ES-I3 (cell line): ENCODE measurements at regions not wholly inside any gene's neighbourhood (a gene's known extent, or its start where the extent isn't known, plus 50 kb on each side); places are given as distances from the start of the nearest gene placed in this dataset.

Experiments
- H3K36me3 ChIP-seq: 2 replicates; pipeline ENCODE4 v1.6.1; 2013; ENCODE audit warnings: mild to moderate bottlenecking, low read length, control low read depth, moderate library complexity; ENCODE audit not compliant: insufficient read depth
- H3K4me1 ChIP-seq: 2 replicates; pipeline ENCODE4 v1.6.1; 2013; ENCODE audit warnings: mild to moderate bottlenecking, control low read depth, low read length; ENCODE audit not compliant: insufficient read depth
- H3K9ac ChIP-seq: 2 replicates; pipeline ENCODE4 v1.6.1; 2013; ENCODE audit warnings: low read depth, mild to moderate bottlenecking, low read length, moderate library complexity
- H3K9me3 ChIP-seq: 2 replicates; pipeline ENCODE4 v1.6.1; 2013; ENCODE audit warnings: mild to moderate bottlenecking, low read length, moderate library complexity; ENCODE audit not compliant: control insufficient read depth, insufficient read depth

- Histone ChIP-seq H3K4me1 (no peaks in the 10 kb centered on the region), H3K9ac (no peak overlapping the region), H3K9me3 (no peaks in the 10 kb centered on the region), H3K36me3 (no peaks in the 10 kb centered on the region)
Measured at GRCh38 chr5:74152136-74152535, 488.4 kb downstream of the ENC1 start.

DNA sequence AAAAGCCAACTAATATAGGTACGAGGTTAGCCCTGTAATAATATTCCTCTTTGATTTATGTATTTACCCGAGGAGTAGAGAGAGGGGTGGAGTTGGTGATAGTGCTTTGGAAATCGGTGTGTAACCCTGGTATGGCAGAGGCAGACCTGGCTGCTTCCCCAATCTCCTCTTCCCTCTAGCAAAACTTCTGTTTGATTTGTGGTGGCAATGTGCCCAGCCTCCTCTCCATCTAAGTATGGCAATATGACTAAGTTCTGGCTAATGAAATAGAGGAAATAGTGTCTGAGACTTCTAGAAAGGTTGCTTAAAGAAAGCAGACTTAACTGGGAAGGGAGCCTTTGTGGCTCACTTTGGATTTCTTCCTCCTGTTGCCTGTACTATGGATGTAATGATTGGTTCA, 491.1 kb downstream of the ENC1 start:
- no peaks in the 10 kb centered on the region for H3K9me3 ChIP-seq
- no peak overlapping the region for H3K9ac ChIP-seq
- no peaks in the 10 kb centered on the region for H3K4me1 ChIP-seq
- no peaks in the 10 kb centered on the region for H3K36me3 ChIP-seq

- H3K9ac ChIP-seq = no peak overlapping the region
- no peaks in the 10 kb centered on the region for H3K4me1 ChIP-seq
- H3K36me3 ChIP-seq = no peaks in the 10 kb centered on the region
- no peaks in the 10 kb centered on the region for H3K9me3 ChIP-seq
Measured at GRCh38 chr5:74148321-74148720, 492.2 kb downstream of the ENC1 start.

DNA sequence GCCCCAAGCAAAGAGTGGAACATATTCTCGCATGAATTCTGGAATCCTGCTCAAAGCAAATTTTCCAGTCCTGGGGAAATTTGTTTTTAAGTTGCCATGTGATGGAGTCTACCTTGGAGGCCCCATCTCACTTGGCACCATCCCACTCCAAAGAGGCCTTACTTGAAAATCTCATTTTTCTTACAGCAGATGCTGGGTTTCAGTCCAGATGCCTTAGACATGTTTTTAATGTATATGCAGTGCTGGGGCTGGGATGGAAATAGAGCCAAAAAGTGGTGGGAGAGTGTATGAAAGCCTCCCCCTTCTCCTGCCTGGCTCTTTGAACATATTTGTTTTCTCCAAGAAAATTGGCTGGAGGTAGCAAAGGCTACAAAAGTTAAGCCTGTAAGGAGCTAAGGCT, 493.7 kb downstream of the ENC1 start:
- Histone ChIP-seq H3K9ac (no peak overlapping the region), H3K36me3 (no peaks in the 10 kb centered on the region), H3K4me1 (no peaks in the 10 kb centered on the region), H3K9me3 (no peaks in the 10 kb centered on the region)

DNA sequence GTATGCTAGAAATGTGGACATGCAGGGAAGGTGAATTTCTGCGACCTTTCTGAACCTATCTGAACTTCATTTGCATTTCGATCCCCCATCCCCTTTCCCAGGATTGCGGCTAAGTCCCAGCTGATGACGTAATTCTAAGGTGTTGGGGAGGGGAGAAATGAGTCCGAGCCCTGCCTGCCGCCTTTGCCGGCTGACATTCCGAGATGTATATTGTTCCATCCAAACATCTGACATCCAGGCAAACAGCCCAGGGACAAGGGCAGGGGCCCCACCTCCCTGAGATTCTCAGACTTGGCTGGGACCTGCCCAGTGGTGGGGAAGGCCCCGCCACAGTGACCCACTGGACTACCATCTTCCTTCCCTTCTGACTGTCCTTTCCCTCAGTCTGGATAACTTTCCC, 494.6 kb downstream of the ENC1 start:
- no peaks in the 10 kb centered on the region for H3K4me1 ChIP-seq
- H3K9me3 ChIP-seq = no peaks in the 10 kb centered on the region
- H3K9ac ChIP-seq = no peak overlapping the region
- no peaks in the 10 kb centered on the region for H3K36me3 ChIP-seq

DNA sequence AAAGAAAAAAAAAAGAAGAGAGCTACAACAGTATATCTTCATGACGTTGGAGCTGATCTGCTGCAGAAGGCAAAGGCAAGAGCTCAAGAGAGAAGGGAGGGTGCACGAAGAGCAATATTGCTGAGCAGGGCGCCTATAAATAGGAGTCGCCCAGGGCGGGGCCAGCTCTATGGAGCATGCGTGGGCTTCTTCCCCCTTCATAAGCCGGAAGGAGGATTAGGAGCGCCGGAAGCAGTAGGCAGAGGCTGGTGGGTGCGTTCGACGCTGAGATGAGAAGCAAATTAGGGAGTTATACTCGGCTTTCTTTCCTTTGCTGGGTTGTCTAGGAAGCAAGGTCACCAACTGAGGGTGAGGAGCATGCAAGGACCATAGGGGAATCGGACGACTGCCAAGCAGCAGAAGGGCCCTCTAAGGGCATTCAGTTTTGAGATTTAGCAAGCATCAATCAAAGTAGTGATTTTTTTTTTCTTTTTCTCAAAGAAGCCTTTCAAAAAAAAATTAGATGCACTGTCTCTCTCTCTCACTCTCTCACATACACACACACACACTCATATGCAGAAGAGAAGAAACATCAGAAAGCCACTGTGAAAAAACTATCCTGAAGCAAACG, 496.7 kb downstream of the ENC1 start:
- Histone ChIP-seq H3K36me3 (no peaks in the 10 kb centered on the region), H3K4me1 (no peaks in the 10 kb centered on the region), H3K9me3 (no peaks in the 10 kb centered on the region), H3K9ac (no peak overlapping the region)

DNA sequence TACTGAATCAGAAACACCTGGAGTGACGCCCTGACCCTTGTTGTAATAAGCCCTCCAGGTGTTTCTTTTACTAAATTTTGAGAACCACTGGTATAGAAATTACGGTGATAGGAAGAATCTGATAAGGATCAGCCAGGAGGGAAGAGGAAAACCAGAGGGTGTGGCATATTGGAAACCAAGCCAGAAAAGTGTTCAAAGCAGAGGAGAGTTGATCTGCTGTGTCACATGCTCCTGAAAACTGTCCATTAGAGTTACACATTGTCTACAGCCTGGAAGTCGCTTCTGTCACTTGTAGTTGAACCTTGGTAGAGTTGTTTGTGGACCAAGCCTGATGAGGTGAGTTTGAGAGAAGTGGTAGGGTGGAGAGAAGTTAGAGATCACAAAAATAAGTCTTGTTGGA, 497.4 kb downstream of the ENC1 start:
- no peaks in the 10 kb centered on the region for H3K4me1 ChIP-seq
- no peak overlapping the region for H3K9ac ChIP-seq
- no peaks in the 10 kb centered on the region for H3K9me3 ChIP-seq
- H3K36me3 ChIP-seq = no peaks in the 10 kb centered on the region

DNA sequence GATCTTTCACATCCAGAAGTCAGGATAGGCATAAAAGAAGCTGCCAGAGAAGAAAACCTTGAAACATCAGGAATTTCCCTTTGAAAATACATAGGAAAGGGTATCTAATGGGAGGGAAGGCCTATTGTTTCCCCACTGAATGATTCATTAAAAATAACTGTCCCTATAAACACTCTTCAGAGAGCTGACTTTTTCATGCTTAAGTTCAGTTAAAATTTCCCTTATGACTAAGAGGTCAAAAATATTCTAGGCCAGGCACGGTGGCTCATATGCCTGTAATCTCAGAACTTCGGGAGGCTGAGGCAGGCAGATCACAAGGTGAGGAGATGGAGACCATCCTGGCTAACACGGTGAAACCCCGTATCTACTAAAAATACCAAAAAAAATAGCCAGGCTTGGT, 499.5 kb downstream of the ENC1 start:
- Histone ChIP-seq H3K9ac (no peak overlapping the region), H3K9me3 (no peaks in the 10 kb centered on the region), H3K36me3 (no peaks in the 10 kb centered on the region), H3K4me1 (no peaks in the 10 kb centered on the region)

GRCh38 chr5:74140409-74140808, 500.1 kb downstream of the ENC1 start:
- Histone ChIP-seq H3K36me3 (no peaks in the 10 kb centered on the region), H3K9ac (no peak overlapping the region), H3K4me1 (no peaks in the 10 kb centered on the region), H3K9me3 (no peaks in the 10 kb centered on the region)

- H3K4me1 ChIP-seq = no peaks in the 10 kb centered on the region
- no peaks in the 10 kb centered on the region for H3K9me3 ChIP-seq
- no peaks in the 10 kb centered on the region for H3K36me3 ChIP-seq
- H3K9ac ChIP-seq = no peak overlapping the region
Measured at GRCh38 chr5:74139589-74139988, 500.9 kb downstream of the ENC1 start.

GRCh38 chr5:74138721-74139120, 501.8 kb downstream of the ENC1 start:
- Histone ChIP-seq H3K9me3 (no peaks in the 10 kb centered on the region), H3K4me1 (no peaks in the 10 kb centered on the region), H3K9ac (no peak overlapping the region), H3K36me3 (no peaks in the 10 kb centered on the region)

DNA sequence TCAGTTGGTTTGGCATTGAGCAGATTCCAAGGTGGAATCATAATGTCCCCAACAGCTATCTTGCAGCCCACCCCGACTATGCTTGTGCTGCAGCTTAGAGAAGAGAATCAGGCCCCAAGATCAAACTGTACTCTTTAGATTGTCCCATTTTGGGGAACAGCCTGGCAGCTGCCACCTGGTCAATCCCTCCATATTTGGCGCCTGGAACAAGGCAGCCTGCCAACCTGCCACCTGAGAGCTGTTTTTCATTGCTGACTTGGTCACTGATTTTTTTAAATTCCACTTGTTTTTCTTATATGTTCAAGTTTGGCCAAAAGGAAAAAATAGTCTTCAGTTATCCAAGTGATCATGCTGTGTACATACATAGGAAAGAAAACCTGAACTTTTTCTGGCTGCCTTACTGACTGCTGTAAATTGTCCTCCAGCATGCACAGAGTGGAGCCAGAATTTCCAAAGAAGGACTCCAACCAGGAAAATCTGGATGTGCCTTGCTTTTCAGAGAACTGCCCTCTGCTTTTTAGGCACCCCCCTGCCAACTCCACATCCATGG, 504.2 kb downstream of the ENC1 start:
- Histone ChIP-seq H3K9me3 (no peaks in the 10 kb centered on the region), H3K4me1 (no peaks in the 10 kb centered on the region), H3K9ac (no peak overlapping the region), H3K36me3 (no peaks in the 10 kb centered on the region)

DNA sequence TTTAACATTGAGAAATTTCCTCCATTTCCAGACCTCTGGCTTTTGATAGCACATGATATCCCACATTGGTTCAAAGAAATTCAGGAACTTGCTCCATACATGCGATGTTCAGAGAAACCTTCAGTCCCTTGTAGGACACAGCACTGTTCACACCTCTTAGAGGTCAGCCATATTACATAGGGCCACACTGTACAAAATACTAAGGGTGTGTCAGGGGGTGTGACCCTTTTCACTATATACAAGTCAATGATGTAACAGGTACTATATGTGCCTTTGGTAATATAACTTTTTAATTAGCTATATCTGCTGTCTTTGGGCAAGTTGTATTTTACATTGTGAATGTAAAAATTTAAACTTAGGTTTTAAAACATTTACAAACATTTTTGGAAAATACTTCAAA, 505.5 kb downstream of the ENC1 start:
- no peaks in the 10 kb centered on the region for H3K9me3 ChIP-seq
- no peak overlapping the region for H3K9ac ChIP-seq
- no peaks in the 10 kb centered on the region for H3K36me3 ChIP-seq
- no peaks in the 10 kb centered on the region for H3K4me1 ChIP-seq

DNA sequence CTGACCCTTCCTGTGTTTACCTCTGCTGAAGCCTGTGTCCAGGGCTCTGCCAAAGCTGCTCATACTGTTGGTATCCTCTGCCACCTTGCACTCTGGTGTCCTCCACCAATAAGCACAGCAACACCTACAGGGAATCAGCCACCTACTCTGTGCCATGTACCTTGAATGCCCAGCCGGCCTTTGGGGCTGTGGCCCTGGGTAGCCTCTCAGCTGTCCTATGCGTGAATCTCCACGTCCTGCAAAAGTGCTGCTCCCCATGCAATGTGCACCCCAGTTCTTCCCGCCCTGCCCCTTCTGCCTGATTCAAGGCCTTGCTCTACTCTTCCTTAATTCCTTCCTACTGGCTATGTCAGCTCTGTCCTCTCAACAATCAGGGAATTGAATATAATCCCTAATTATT, 506.5 kb downstream of the ARHGEF28 start:
- Histone ChIP-seq H3K9me3 (no peaks in the 10 kb centered on the region), H3K36me3 (no peaks in the 10 kb centered on the region), H3K4me1 (no peaks in the 10 kb centered on the region), H3K9ac (no peak overlapping the region)

DNA sequence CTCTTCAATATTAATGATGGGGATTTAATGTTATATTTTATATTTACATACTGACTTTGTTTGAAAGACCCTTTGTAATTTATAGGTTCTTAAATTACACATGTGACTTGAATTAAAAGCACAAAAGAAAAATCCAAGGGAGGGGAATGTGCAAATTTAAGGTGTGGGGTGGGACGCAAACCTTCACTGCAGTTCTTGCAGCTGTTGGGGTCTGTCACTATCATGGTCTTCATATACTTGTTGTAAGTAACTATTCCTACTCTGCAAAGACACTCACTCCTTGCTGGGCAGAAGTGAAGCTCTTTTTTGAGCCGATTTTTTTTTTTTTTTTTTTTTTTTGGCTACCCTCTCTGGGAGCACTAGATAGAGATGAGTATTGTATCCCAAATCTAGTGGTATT, 505.3 kb downstream of the ARHGEF28 start:
- Histone ChIP-seq H3K9me3 (no peaks in the 10 kb centered on the region), H3K4me1 (no peaks in the 10 kb centered on the region), H3K9ac (no peak overlapping the region), H3K36me3 (no peaks in the 10 kb centered on the region)
